ENCODE measurements at regions not wholly inside any gene's neighbourhood (a gene's known extent, or its start where the extent isn't known, plus 50 kb on each side); places are given as distances from the start of the nearest gene placed in this dataset.

- H3K27ac ChIP-seq, result no peak overlapping the region
- no peak overlapping the region for H3K4me3 ChIP-seq
- 51% methylated on average over 2 of the region's 2 CpGs for WGBS, 2 donors
- TF ChIP-seq POLR2AphosphoS5 (IDR thresholded peaks at IDR 0.05), result no peak
- TF ChIP-seq EP300 (IDR thresholded peaks at IDR 0.05), result no peak
- no peak for TF ChIP-seq CTCF (IDR thresholded peaks at IDR 0.05)
- no peak for TF ChIP-seq POLR2A (IDR thresholded peaks at IDR 0.05)
- H3K4me1 ChIP-seq, result no peaks in the 10 kb centered on the region
- H3K9me3 ChIP-seq, result no peaks in the 10 kb centered on the region
- DNase-seq, result peak; percentile 62
- H3K36me3 ChIP-seq, result no peaks in the 10 kb centered on the region
- H3K27me3 ChIP-seq, result no peaks in the 10 kb centered on the region
- intact Hi-C loops (cut with DNase I), result no loop called here
Observed at GRCh38 chr4:36427696-36428095, 146.3 kb downstream of the DTHD1 start.

GRCh38 chr4:36432586-36432985 is 151.2 kb downstream of the DTHD1 start:
- Histone ChIP-seq H3K36me3 (no peaks in the 10 kb centered on the region), H3K4me3 (no peak overlapping the region), H3K27me3 (no peaks in the 10 kb centered on the region), H3K9me3 (no peaks in the 10 kb centered on the region), H3K4me1 (no peaks in the 10 kb centered on the region), H3K27ac (no peak overlapping the region)
- no peak for TF ChIP-seq CTCF (IDR thresholded peaks at IDR 0.05)
- TF ChIP-seq EP300 (IDR thresholded peaks at IDR 0.05), result no peak
- TF ChIP-seq POLR2AphosphoS5 (IDR thresholded peaks at IDR 0.05), result no peak
- TF ChIP-seq POLR2A (IDR thresholded peaks at IDR 0.05), result no peak
- DNase-seq, result no peak
- intact Hi-C loops (cut with DNase I), result no loop called here
- WGBS, 2 donors, result 86 to 93% methylated on average over 2 of the region's 2 CpGs

- Histone ChIP-seq H3K4me1 (no peaks in the 10 kb centered on the region), H3K9me3 (no peaks in the 10 kb centered on the region), H3K27me3 (no peaks in the 10 kb centered on the region), H3K27ac (no peak overlapping the region), H3K36me3 (no peaks in the 10 kb centered on the region), H3K4me3 (no peak overlapping the region)
- 71 to 75% methylated on average over 4 of the region's 4 CpGs for WGBS, 2 donors
- intact Hi-C loops (cut with DNase I), result no loop called here
- TF ChIP-seq EP300 (IDR thresholded peaks at IDR 0.05) (no peak), POLR2AphosphoS5 (IDR thresholded peaks at IDR 0.05) (no peak), CTCF (IDR thresholded peaks at IDR 0.05) (no peak), POLR2A (IDR thresholded peaks at IDR 0.05) (no peak)
- DNase-seq, result no peak
Observed at GRCh38 chr4:36439556-36439955, 158.1 kb downstream of the DTHD1 start.

- no peak for TF ChIP-seq POLR2AphosphoS5 (IDR thresholded peaks at IDR 0.05)
- no peak for TF ChIP-seq POLR2A (IDR thresholded peaks at IDR 0.05)
- no peak for TF ChIP-seq EP300 (IDR thresholded peaks at IDR 0.05)
- no peak for TF ChIP-seq CTCF (IDR thresholded peaks at IDR 0.05)
- DNase-seq, result no peak
- Histone ChIP-seq H3K4me3 (no peak overlapping the region), H3K27ac (no peak overlapping the region), H3K4me1 (no peaks in the 10 kb centered on the region), H3K36me3 (no peaks in the 10 kb centered on the region), H3K27me3 (no peaks in the 10 kb centered on the region), H3K9me3 (peaks cover 0 to 2% (median 0%) of the 10 kb centered on the region in 4 donors)
- WGBS, 2 donors, result 69 to 79% methylated on average over 2 of the region's 2 CpGs
- intact Hi-C loops (cut with DNase I), result no loop called here
Observed at GRCh38 chr4:36445480-36445879, 164.1 kb downstream of the DTHD1 start.

- TF ChIP-seq CTCF (IDR thresholded peaks at IDR 0.05) (no peak), POLR2A (IDR thresholded peaks at IDR 0.05) (no peak), EP300 (IDR thresholded peaks at IDR 0.05) (no peak), POLR2AphosphoS5 (IDR thresholded peaks at IDR 0.05) (no peak)
- intact Hi-C loops (cut with DNase I), result no loop called here
- DNase-seq, result no peak
- Histone ChIP-seq H3K27ac (no peak overlapping the region), H3K27me3 (no peaks in the 10 kb centered on the region), H3K36me3 (no peaks in the 10 kb centered on the region), H3K4me1 (no peaks in the 10 kb centered on the region), H3K4me3 (no peak overlapping the region), H3K9me3 (peaks cover 0 to 2% (median 0%) of the 10 kb centered on the region in 4 donors)
- 60 to 70% methylated on average over 3 of the region's 3 CpGs for WGBS, 2 donors
Observed at GRCh38 chr4:36446275-36446674, 164.9 kb downstream of the DTHD1 start.

All from sigmoid colon (tissue), 6 donors.